ENCODE measurements at regions not wholly inside any gene's neighbourhood (a gene's known extent, or its start where the extent isn't known, plus 50 kb on each side); places are given as distances from the start of the nearest gene placed in this dataset.

GRCh38 chr15:72944565-72944964 is 107.7 kb upstream of the NEO1 start:
- Histone ChIP-seq H3K36me3 (ENCODE audit: control insufficient read depth, insufficient read depth, low read length) (no peaks in the 10 kb centered on the region), H3K27ac (ENCODE audit: low read depth, low read length, severe bottlenecking) (no peak overlapping the region), H3K9me3 (ENCODE audit: control insufficient read depth, low read length) (no peaks in the 10 kb centered on the region), H3K4me1 (ENCODE audit: control insufficient read depth, insufficient read depth, low read length, poor library complexity, severe bottlenecking) (no peaks in the 10 kb centered on the region), H3K4me3 (ENCODE audit: extremely low read depth, insufficient read depth, low read length, poor library complexity, severe bottlenecking) (no peak overlapping the region)
- WGBS, 2 experiments (ENCODE audit: insufficient coverage in 2 of 2): no CpG with 5 or more reads among the region's 2 CpGs

- Histone ChIP-seq H3K4me3 (ENCODE audit: extremely low read depth, insufficient read depth, low read length, poor library complexity, severe bottlenecking) (no peak overlapping the region), H3K4me1 (ENCODE audit: control insufficient read depth, insufficient read depth, low read length, poor library complexity, severe bottlenecking) (no peaks in the 10 kb centered on the region), H3K36me3 (ENCODE audit: control insufficient read depth, insufficient read depth, low read length) (no peaks in the 10 kb centered on the region), H3K9me3 (ENCODE audit: control insufficient read depth, low read length) (no peaks in the 10 kb centered on the region), H3K27ac (ENCODE audit: low read depth, low read length, severe bottlenecking) (no peak overlapping the region)
- whole genome bisulfite sequencing, 2 experiments (ENCODE audit: insufficient coverage in 2 of 2): no CpG with 5 or more reads among the region's 2 CpGs
These were observed 112.0 kb upstream of the NEO1 start for GRCh38 chr15:72940229-72940622.

- H3K9me3 ChIP-seq (ENCODE audit: control insufficient read depth, low read length): no peaks in the 10 kb centered on the region
- no peak overlapping the region for H3K4me3 ChIP-seq (ENCODE audit: extremely low read depth, insufficient read depth, low read length, poor library complexity, severe bottlenecking)
- no peaks in the 10 kb centered on the region for H3K4me1 ChIP-seq (ENCODE audit: control insufficient read depth, insufficient read depth, low read length, poor library complexity, severe bottlenecking)
- no peak overlapping the region for H3K27ac ChIP-seq (ENCODE audit: low read depth, low read length, severe bottlenecking)
- 91 to 100% methylated on average over 1 of the region's 5 CpGs for WGBS, 2 experiments (ENCODE audit: insufficient coverage in 2 of 2)
- no peaks in the 10 kb centered on the region for H3K36me3 ChIP-seq (ENCODE audit: control insufficient read depth, insufficient read depth, low read length)
These were observed 112.6 kb upstream of the NEO1 start for GRCh38 chr15:72939514-72940228.

GRCh38 chr15:72936691-72937679 is 115.3 kb upstream of the NEO1 start:
- Histone ChIP-seq H3K27ac (ENCODE audit: low read depth, low read length, severe bottlenecking) (no peak overlapping the region), H3K4me3 (ENCODE audit: extremely low read depth, insufficient read depth, low read length, poor library complexity, severe bottlenecking) (no peak overlapping the region), H3K36me3 (ENCODE audit: control insufficient read depth, insufficient read depth, low read length) (no peaks in the 10 kb centered on the region), H3K9me3 (ENCODE audit: control insufficient read depth, low read length) (no peaks in the 10 kb centered on the region), H3K4me1 (ENCODE audit: control insufficient read depth, insufficient read depth, low read length, poor library complexity, severe bottlenecking) (no peaks in the 10 kb centered on the region)
- WGBS, 2 experiments (ENCODE audit: insufficient coverage in 2 of 2): 88 to 94% methylated on average over 10 to 11 of the region's 11 CpGs

GRCh38 chr15:72936237-72936636 is 116.0 kb upstream of the NEO1 start:
- Histone ChIP-seq H3K4me3 (ENCODE audit: extremely low read depth, insufficient read depth, low read length, poor library complexity, severe bottlenecking) (no peak overlapping the region), H3K9me3 (ENCODE audit: control insufficient read depth, low read length) (no peaks in the 10 kb centered on the region), H3K4me1 (ENCODE audit: control insufficient read depth, insufficient read depth, low read length, poor library complexity, severe bottlenecking) (no peaks in the 10 kb centered on the region), H3K36me3 (ENCODE audit: control insufficient read depth, insufficient read depth, low read length) (no peaks in the 10 kb centered on the region), H3K27ac (ENCODE audit: low read depth, low read length, severe bottlenecking) (no peak overlapping the region)
- WGBS, 2 experiments (ENCODE audit: insufficient coverage in 2 of 2): 90 to 94% methylated on average over 2 of the region's 4 CpGs

- H3K27ac ChIP-seq (ENCODE audit: low read depth, low read length, severe bottlenecking): no peak overlapping the region
- H3K36me3 ChIP-seq (ENCODE audit: control insufficient read depth, insufficient read depth, low read length): no peaks in the 10 kb centered on the region
- H3K4me3 ChIP-seq (ENCODE audit: extremely low read depth, insufficient read depth, low read length, poor library complexity, severe bottlenecking): no peak overlapping the region
- no peaks in the 10 kb centered on the region for H3K9me3 ChIP-seq (ENCODE audit: control insufficient read depth, low read length)
- no peaks in the 10 kb centered on the region for H3K4me1 ChIP-seq (ENCODE audit: control insufficient read depth, insufficient read depth, low read length, poor library complexity, severe bottlenecking)
- 60% methylated on average over 1 of the region's 2 CpGs; no CpG with 5 or more reads in 1 of the 2 experiments for WGBS, 2 experiments (ENCODE audit: insufficient coverage in 2 of 2)
These were observed 116.7 kb upstream of the NEO1 start for GRCh38 chr15:72935521-72935920.

- Histone ChIP-seq H3K36me3 (ENCODE audit: control insufficient read depth, insufficient read depth, low read length) (no peaks in the 10 kb centered on the region), H3K27ac (ENCODE audit: low read depth, low read length, severe bottlenecking) (no peak overlapping the region), H3K9me3 (ENCODE audit: control insufficient read depth, low read length) (no peaks in the 10 kb centered on the region), H3K4me3 (ENCODE audit: extremely low read depth, insufficient read depth, low read length, poor library complexity, severe bottlenecking) (no peak overlapping the region), H3K4me1 (ENCODE audit: control insufficient read depth, insufficient read depth, low read length, poor library complexity, severe bottlenecking) (no peaks in the 10 kb centered on the region)
- WGBS, 2 experiments (ENCODE audit: insufficient coverage in 2 of 2): 100% methylated on average over 1 of the region's 4 CpGs; no CpG with 5 or more reads in 1 of the 2 experiments
These were observed 117.3 kb upstream of the NEO1 start for GRCh38 chr15:72934921-72935320.

- Histone ChIP-seq H3K4me3 (ENCODE audit: extremely low read depth, insufficient read depth, low read length, poor library complexity, severe bottlenecking) (no peak overlapping the region), H3K27ac (ENCODE audit: low read depth, low read length, severe bottlenecking) (no peak overlapping the region), H3K9me3 (ENCODE audit: control insufficient read depth, low read length) (no peaks in the 10 kb centered on the region), H3K4me1 (ENCODE audit: control insufficient read depth, insufficient read depth, low read length, poor library complexity, severe bottlenecking) (no peaks in the 10 kb centered on the region), H3K36me3 (ENCODE audit: control insufficient read depth, insufficient read depth, low read length) (no peaks in the 10 kb centered on the region)
- 87 to 100% methylated on average over 3 of the region's 3 CpGs for WGBS, 2 experiments (ENCODE audit: insufficient coverage in 2 of 2)
These were observed 118.3 kb upstream of the NEO1 start for GRCh38 chr15:72933976-72934375.

- no peak overlapping the region for H3K27ac ChIP-seq (ENCODE audit: low read depth, low read length, severe bottlenecking)
- no peaks in the 10 kb centered on the region for H3K4me1 ChIP-seq (ENCODE audit: control insufficient read depth, insufficient read depth, low read length, poor library complexity, severe bottlenecking)
- H3K9me3 ChIP-seq (ENCODE audit: control insufficient read depth, low read length): no peaks in the 10 kb centered on the region
- H3K36me3 ChIP-seq (ENCODE audit: control insufficient read depth, insufficient read depth, low read length): no peaks in the 10 kb centered on the region
- H3K4me3 ChIP-seq (ENCODE audit: extremely low read depth, insufficient read depth, low read length, poor library complexity, severe bottlenecking): no peak overlapping the region
- WGBS, 2 experiments (ENCODE audit: insufficient coverage in 2 of 2): 80 to 82% methylated on average over 2 to 3 of the region's 3 CpGs
These were observed 119.8 kb upstream of the NEO1 start for GRCh38 chr15:72932472-72932871.

- Histone ChIP-seq H3K27ac (ENCODE audit: low read depth, low read length, severe bottlenecking) (no peak overlapping the region), H3K4me3 (ENCODE audit: extremely low read depth, insufficient read depth, low read length, poor library complexity, severe bottlenecking) (no peak overlapping the region), H3K9me3 (ENCODE audit: control insufficient read depth, low read length) (no peaks in the 10 kb centered on the region), H3K36me3 (ENCODE audit: control insufficient read depth, insufficient read depth, low read length) (no peaks in the 10 kb centered on the region), H3K4me1 (ENCODE audit: control insufficient read depth, insufficient read depth, low read length, poor library complexity, severe bottlenecking) (peaks cover 7% of the 10 kb centered on the region)
- WGBS, 2 experiments (ENCODE audit: insufficient coverage in 2 of 2): no CpG with 5 or more reads among the region's 2 CpGs
These were observed 124.8 kb upstream of the NEO1 start for GRCh38 chr15:72927451-72927850.

Data from mesodermal cell (in vitro differentiated cells).